GM12874 (cell line): ENCODE measurements at regions not wholly inside any gene's neighbourhood (a gene's known extent, or its start where the extent isn't known, plus 50 kb on each side); places are given as distances from the start of the nearest gene placed in this dataset.

Source experiments
- TF ChIP-seq, protein P1 (sequence below): IDR thresholded peaks from 2 replicates; pipeline ENCODE4 v1.5.1; 2011; ENCODE audit warnings: low read depth, mild to moderate bottlenecking, control low read depth, low read length, moderate library complexity; ENCODE audit not compliant: insufficient read depth

DNA sequence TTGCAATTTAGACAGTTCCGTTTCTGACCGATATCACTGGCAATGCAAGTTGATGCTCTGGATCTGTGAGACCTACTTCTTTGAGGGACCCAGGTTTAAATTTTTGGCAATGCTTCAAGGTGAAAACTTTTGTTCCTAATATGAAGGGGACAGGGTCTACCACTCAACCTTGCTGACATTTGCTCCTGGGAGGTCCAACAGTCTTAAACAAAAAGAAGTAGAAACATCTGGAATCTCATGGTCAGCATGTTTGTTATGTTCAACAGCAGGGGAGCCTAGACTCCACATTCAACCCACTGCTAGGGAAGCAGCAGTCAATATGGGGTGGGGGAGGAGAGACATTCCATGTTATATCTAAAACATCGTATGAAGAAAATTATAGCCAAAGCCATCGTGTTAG, 196.4 kb downstream of the SIM1 start:
- TF ChIP-seq, protein P1, sequence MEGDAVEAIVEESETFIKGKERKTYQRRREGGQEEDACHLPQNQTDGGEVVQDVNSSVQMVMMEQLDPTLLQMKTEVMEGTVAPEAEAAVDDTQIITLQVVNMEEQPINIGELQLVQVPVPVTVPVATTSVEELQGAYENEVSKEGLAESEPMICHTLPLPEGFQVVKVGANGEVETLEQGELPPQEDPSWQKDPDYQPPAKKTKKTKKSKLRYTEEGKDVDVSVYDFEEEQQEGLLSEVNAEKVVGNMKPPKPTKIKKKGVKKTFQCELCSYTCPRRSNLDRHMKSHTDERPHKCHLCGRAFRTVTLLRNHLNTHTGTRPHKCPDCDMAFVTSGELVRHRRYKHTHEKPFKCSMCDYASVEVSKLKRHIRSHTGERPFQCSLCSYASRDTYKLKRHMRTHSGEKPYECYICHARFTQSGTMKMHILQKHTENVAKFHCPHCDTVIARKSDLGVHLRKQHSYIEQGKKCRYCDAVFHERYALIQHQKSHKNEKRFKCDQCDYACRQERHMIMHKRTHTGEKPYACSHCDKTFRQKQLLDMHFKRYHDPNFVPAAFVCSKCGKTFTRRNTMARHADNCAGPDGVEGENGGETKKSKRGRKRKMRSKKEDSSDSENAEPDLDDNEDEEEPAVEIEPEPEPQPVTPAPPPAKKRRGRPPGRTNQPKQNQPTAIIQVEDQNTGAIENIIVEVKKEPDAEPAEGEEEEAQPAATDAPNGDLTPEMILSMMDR: no peak

DNA sequence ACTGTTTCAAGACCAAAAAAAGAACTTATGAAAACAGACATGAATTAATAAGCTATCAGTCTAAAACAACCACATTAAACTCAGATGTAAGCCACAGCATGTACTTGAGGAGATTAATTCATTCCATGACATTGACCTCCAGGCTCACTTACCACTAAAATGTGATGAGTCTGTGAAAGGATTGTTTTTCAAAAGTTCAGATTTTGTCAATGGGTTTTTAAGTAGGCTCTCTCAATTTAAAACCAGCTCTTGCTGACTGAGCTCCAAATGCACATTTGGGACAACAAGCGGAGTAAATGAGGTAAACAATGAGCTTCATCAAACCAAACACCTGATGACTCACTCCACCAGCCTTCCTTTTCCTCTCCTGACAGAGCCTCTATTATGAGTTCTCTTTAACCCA, 197.0 kb downstream of the SIM1 start:
- TF ChIP-seq, protein P1: no peak

DNA sequence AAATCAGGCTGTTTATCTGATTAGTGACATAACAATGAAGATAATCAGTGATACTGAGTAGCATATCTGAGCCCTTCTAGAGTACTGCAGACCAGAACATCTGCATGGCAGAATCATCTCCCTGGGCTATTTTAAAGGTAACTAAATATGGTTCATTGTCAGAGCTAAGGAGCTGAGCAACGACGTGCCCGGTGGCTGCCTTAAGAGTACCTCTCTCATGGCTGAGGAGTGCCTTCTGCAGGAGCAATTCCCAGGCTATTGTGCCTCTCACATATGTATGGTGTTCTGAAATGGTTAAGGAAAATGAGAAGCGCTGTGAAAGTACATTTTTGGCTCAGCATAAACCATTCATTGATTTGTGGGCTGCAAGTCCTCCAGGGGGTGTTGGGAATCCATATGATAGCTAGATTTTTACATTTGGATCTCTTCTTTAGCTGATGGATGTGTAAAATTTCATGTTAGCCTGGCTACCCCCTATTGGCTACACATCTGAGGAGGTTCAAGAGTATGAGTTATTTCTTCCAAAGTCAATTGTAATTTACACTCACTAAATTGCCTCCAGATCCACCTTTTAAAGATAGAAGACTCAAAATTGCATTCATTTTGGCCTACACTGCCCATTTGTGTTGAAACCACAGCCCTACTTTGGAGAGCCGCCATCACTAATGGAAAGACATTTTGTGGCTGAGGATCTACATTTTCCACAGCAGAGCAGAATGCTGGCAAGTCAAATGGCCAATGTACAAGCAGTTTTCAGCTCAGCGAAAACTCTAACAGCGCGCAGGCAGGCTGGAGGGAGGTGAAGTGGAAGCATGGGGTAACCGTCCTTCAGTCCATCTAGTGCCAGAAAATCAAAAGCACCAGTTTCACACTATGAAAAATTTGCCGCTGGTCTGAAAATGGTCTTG, 198.0 kb downstream of the SIM1 start:
- TF ChIP-seq, protein P1: no peak

DNA sequence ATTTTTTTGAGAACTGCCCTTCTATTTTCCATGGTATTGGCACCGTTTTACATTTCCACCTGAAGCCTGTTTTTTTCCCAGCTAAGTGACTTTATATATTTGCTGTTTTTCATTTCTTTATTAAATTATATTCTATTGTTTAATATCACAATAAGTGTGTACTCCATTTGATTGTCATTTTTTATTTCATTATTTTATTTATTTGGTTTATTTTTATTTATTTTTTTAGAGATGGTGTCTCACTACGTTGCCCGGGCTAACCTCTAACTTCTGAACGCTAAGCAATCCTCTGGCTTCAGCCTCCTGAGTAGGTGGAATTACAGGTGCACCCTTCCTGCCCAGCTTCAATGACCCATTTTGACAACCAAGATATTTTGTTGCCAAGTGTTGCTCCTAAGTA, 202.6 kb downstream of the SIM1 start:
- TF ChIP-seq, protein P1: no peak

DNA sequence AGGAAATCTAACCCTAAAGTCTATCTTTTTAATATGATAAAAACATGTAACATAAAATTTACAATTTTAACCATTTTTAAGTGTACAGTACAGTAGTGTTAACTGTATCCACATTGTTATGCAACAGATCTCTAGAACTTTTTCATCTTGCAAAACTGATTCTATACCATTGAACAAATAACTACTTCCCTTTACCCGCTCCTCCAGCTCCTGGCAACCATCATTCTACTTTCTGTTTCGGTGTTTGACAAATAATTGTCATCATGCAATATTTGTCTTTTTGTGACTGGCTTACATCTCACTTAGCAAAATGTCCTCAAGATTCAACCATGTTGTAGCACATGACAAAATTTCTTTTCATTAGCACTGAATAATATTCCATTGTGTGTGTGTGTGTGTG, 203.2 kb downstream of the SIM1 start:
- TF ChIP-seq, protein P1: no peak

DNA sequence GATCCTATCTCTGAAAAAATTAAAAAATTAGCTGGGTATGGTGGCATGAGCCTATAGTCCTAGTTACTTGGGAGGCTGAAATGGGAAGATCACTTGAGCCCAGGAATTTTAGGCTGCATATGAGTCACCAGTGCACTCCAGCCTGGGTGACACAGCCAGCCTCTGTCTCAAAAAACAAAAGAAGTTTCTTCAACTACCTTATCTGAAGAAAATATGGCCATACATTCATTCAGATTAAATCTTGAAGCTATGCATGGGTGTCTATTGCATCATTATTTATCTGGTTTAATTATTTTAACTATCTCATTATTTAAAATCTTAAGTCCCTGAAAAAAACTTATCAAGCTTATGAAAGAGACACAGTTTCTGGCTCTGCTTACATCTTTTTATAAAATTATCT, 204.1 kb downstream of the SIM1 start:
- TF ChIP-seq, protein P1: no peak

DNA sequence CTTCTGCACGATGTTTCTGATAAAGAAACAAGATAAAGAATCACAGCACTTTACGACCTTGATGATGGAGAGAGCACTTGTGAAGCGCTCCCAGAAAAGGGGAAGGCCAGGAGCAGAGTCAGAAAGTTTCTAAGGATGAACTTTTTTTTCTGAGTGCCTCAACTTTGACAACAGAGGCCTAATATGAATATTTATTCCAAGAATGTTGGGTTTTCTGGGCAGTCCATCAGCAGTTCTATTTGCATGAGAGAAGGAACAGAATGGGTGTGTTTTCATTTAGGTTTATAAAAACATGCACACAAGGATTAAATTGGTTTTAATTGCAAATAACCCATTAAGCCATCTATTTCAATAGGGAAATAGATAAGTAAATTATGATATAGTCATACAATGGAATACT, 204.9 kb downstream of the SIM1 start:
- TF ChIP-seq, protein P1: no peak
